Sigmoid colon (tissue), 6 donors: ENCODE measurements at regions not wholly inside any gene's neighbourhood (a gene's known extent, or its start where the extent isn't known, plus 50 kb on each side); places are given as distances from the start of the nearest gene placed in this dataset.

ENCODE experiments used
- DNase-seq: peaks from one replicate; pipeline ENCODE4 v3.0.0-alpha.2; 2019
- H3K27ac ChIP-seq, 4 donors: fragments of 200-600 bp; sonication (generic); one replicate each; pipeline ENCODE4 v1.5.1; 2016 to 2019; ENCODE audit warnings: mild to moderate bottlenecking in 1 of 4
- H3K27me3 ChIP-seq, 3 donors: fragments of 200-600 bp; sonication (generic); one replicate each; pipeline ENCODE4 v1.5.1; 2019; ENCODE audit warnings: mild to moderate bottlenecking in 1 of 3
- H3K36me3 ChIP-seq, 4 donors: fragments of 200-600 bp; sonication (generic); one replicate each; pipeline ENCODE4 v1.5.1; 2016 to 2019
- H3K4me1 ChIP-seq, 4 donors: fragments of 200-600 bp; sonication (generic); one replicate each; pipeline ENCODE4 v1.5.1; 2017 to 2019
- H3K4me3 ChIP-seq, 4 donors: fragments of 200-600 bp; sonication (generic); one replicate each; pipeline ENCODE4 v1.5.1; 2017 to 2019; ENCODE audit warnings: mild to moderate bottlenecking in 2 of 4, moderate library complexity in 1 of 4
- H3K9me3 ChIP-seq, 4 donors: fragments of 200-600 bp in 3 of 4; sonication (generic) in 3 of 4; one replicate each; pipeline versions ENCODE4 v1.5.1 to v1.6.1; 2013 to 2019
- EP300 ChIP-seq, 4 donors: sonication (generic); formaldehyde crosslinking; IDR thresholded peaks; one replicate each; pipeline ENCODE4 v1.6.1; 2017; ENCODE audit warnings: antibody characterized with exemption in 4 of 4
- POLR2A ChIP-seq, 2 donors: fragments of 450-650 bp; IDR thresholded peaks; one replicate each; pipeline ENCODE4 v1.6.1; 2016; ENCODE audit warnings: antibody characterized with exemption in 2 of 2, mild to moderate bottlenecking in 2 of 2, moderate library complexity in 2 of 2
- POLR2AphosphoS5 ChIP-seq, 4 donors: sonication (generic); formaldehyde crosslinking; IDR thresholded peaks; one replicate each; pipeline ENCODE4 v1.6.1; 2017; ENCODE audit warnings: antibody characterized with exemption in 4 of 4
- WGBS, 2 donors: extraction: QIAGEN DNeasy Blood & Tissue Kit; methylation state at CpG; one replicate each; pipeline ENCODE4 v1.1.7; 2013; 5-methylcytosine and 5-hydroxymethylcytosine counted together
- intact Hi-C: fragments of 100-400 bp; cut with DNase I; formaldehyde crosslinking; loops from one replicate; pipeline ENCODE4 v1.15.1; 2023
- TF ChIP-seq, protein P1 (sequence below), 4 experiments: fragments of 450-650 bp in 3 of 4; fragments of 200-600 bp in 1 of 4; IDR thresholded peaks; one replicate each; pipeline ENCODE4 v1.5.1; 2016 to 2019; ENCODE audit warnings: antibody characterized with exemption in 4 of 4, mild to moderate bottlenecking in 3 of 4, moderate library complexity in 2 of 4
- donor health status: healthy with polysubstance abuse.
- donor health status: healthy.

DNA sequence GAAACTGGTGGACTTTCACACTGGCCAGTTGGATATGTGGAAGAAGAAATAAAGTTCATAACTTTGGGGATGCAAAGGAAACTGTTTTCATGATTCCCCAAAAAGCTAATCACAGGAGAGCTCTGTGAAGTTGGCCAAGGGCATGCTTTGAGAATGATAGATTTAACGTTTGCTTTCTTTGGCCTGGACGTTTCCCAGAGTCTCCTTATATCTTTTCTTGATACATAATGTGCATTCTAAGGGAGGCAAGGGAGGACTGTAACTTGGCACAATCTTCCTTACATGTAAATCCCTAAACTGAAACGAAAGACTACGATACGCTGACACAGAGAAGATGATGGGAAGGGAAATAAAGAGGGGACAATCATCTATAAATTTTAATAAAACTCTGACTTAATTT, 176.5 kb upstream of the INHBA start:
- WGBS, 2 donors: 92 to 94% methylated on average over 5 of the region's 5 CpGs
- H3K9me3 ChIP-seq: no peaks in the 10 kb centered on the region
- no peak for DNase-seq
- H3K36me3 ChIP-seq: no peaks in the 10 kb centered on the region
- TF ChIP-seq EP300 (IDR thresholded peaks at IDR 0.05) (no peak), POLR2A (IDR thresholded peaks at IDR 0.05) (no peak), POLR2AphosphoS5 (IDR thresholded peaks at IDR 0.05) (no peak)
- TF ChIP-seq, protein P1, sequence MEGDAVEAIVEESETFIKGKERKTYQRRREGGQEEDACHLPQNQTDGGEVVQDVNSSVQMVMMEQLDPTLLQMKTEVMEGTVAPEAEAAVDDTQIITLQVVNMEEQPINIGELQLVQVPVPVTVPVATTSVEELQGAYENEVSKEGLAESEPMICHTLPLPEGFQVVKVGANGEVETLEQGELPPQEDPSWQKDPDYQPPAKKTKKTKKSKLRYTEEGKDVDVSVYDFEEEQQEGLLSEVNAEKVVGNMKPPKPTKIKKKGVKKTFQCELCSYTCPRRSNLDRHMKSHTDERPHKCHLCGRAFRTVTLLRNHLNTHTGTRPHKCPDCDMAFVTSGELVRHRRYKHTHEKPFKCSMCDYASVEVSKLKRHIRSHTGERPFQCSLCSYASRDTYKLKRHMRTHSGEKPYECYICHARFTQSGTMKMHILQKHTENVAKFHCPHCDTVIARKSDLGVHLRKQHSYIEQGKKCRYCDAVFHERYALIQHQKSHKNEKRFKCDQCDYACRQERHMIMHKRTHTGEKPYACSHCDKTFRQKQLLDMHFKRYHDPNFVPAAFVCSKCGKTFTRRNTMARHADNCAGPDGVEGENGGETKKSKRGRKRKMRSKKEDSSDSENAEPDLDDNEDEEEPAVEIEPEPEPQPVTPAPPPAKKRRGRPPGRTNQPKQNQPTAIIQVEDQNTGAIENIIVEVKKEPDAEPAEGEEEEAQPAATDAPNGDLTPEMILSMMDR (IDR thresholded peaks at IDR 0.05): no peak
- H3K27ac ChIP-seq: no peak overlapping the region
- no peaks in the 10 kb centered on the region for H3K27me3 ChIP-seq
- H3K4me1 ChIP-seq: peaks cover 0 to 26% (median 11%) of the 10 kb centered on the region in 4 donors
- intact Hi-C loops: no loop called here
- no peak overlapping the region for H3K4me3 ChIP-seq

DNA sequence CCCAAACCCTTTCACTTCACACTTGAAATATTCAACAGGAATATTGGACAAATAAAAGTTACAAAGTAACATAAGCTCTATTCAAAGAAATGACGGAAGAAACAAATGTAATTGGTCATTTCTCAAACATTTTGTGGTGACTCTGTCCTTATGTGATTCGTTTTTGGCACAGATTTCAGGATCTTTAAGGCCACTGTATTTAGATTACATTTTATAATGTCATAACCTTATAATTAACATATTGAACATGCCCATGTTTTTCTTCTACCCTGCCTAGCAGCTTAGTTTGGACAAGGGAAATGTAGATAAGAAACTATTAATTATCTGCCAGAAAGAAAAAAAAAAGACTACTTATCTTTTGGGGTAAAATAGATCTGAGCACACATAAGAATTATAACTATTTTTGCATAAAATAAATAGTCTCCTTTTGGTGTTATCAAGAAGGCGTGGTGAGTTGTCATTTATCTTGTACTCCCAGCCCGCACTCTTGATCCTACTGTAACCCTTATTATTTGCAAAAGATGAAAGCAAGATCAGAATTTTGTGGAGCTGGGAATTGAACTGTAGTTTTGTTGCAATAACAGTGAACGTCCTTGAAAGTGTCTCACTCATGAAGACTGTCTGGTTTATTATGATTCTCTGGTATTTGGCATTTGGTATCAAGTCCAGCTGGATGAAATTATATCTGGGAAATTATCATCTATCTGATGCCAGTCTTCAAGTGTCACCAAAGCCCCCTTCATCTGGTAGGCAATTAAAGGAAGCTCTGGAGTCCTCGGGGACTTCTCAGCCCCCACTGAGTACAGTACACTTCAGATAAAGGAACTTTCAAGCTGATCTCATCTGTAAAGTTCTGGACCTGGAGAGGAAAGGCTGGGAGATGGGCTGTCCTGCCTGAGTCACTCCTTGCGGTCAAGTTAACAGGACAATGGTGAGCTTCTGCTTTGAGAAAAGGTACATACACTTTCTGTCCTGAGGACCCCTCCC, 175.7 kb upstream of the INHBA start:
- intact Hi-C loops: no loop called here
- Histone ChIP-seq H3K27me3 (no peaks in the 10 kb centered on the region), H3K4me1 (peaks cover 0 to 26% (median 11%) of the 10 kb centered on the region in 4 donors), H3K36me3 (no peaks in the 10 kb centered on the region), H3K27ac (no peak overlapping the region), H3K9me3 (no peaks in the 10 kb centered on the region), H3K4me3 (no peak overlapping the region)
- 35 to 71% methylated on average over 7 of the region's 7 CpGs for WGBS, 2 donors
- DNase-seq: no peak
- TF ChIP-seq EP300 (IDR thresholded peaks at IDR 0.05) (no peak), POLR2AphosphoS5 (IDR thresholded peaks at IDR 0.05) (no peak), POLR2A (IDR thresholded peaks at IDR 0.05) (no peak)
- TF ChIP-seq, protein P1 (IDR thresholded peaks at IDR 0.05): no peak

DNA sequence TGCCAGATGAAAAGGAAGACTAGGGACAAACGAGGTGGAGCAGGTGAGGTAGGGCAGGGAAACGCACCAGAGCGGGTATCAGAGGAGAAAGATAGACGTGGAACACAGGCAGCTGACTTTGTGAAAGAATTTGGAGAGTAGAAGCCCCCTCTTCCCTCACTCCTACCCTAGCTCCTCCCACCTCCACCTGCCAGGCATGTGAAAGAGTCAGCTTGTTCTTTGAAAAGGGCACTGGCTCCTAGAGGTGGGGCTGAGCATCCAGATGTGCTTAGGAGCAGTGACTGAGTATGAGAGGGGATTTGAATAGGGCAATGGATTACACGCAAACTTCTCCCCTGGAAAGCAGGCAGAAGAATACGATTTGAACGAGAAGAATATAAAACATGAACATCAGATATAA, 174.2 kb upstream of the INHBA start:
- Histone ChIP-seq H3K36me3 (no peaks in the 10 kb centered on the region), H3K9me3 (no peaks in the 10 kb centered on the region), H3K27ac (no peak overlapping the region), H3K27me3 (no peaks in the 10 kb centered on the region), H3K4me1 (peaks cover 0 to 20% (median 11%) of the 10 kb centered on the region in 4 donors), H3K4me3 (no peak overlapping the region)
- intact Hi-C loops: no loop called here
- DNase-seq: no peak
- 87 to 89% methylated on average over 7 of the region's 7 CpGs for WGBS, 2 donors
- TF ChIP-seq POLR2A (IDR thresholded peaks at IDR 0.05) (no peak), EP300 (IDR thresholded peaks at IDR 0.05) (no peak), POLR2AphosphoS5 (IDR thresholded peaks at IDR 0.05) (no peak)
- TF ChIP-seq, protein P1 (IDR thresholded peaks at IDR 0.05): no peak

DNA sequence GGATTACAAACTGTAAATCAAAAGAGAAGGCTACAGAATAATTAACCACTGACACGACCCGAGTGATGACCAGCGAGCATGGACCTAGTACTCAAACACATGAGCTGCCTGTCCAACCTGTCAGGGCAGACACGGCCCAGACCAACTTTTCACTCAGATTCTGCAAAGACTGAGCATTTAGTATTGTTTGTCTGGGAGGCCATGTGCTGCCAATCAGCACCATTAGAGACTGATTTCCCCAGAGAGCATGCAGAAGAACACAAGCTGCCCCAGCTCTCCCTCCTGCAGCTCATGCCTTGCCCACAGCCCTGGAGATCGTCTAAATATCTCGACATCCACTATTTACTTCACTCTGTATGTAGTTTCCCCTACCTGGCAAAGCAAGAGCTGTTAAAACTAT, 172.6 kb upstream of the INHBA start:
- Histone ChIP-seq H3K27ac (no peak overlapping the region), H3K4me3 (no peak overlapping the region), H3K27me3 (no peaks in the 10 kb centered on the region), H3K36me3 (no peaks in the 10 kb centered on the region), H3K9me3 (no peaks in the 10 kb centered on the region), H3K4me1 (peaks cover 0 to 16% (median 10%) of the 10 kb centered on the region in 4 donors)
- intact Hi-C loops: no loop called here
- DNase-seq: no peak
- 79 to 81% methylated on average over 6 of the region's 6 CpGs for WGBS, 2 donors
- TF ChIP-seq POLR2A (IDR thresholded peaks at IDR 0.05) (no peak), EP300 (IDR thresholded peaks at IDR 0.05) (no peak), POLR2AphosphoS5 (IDR thresholded peaks at IDR 0.05) (no peak)
- TF ChIP-seq, protein P1 (IDR thresholded peaks at IDR 0.05): no peak
